ENCODE measurements at regions not wholly inside any gene's neighbourhood (a gene's known extent, or its start where the extent isn't known, plus 50 kb on each side); places are given as distances from the start of the nearest gene placed in this dataset.
A peak's percentile ranks its signal among the peaks of the same experiment; 100 is the strongest.

- intact Hi-C loops (cut with DNase I), result no loop called here
- TF ChIP-seq CTCF (IDR thresholded peaks at IDR 0.05) (no peak), POLR2A (IDR thresholded peaks at IDR 0.05) (no peak), POLR2AphosphoS5 (IDR thresholded peaks at IDR 0.05; ENCODE audit: insufficient read depth in 1 of 2, low read depth in 1 of 2) (no peak)
- H3K27me3 ChIP-seq, result no peaks in the 10 kb centered on the region
- no peaks in the 10 kb centered on the region for H3K4me1 ChIP-seq
- no peaks in the 10 kb centered on the region for H3K36me3 ChIP-seq
- H3K4me3 ChIP-seq, result no peak overlapping the region
- no peaks in the 10 kb centered on the region for H3K9me3 ChIP-seq
- DNase-seq (ENCODE audit: extremely low spot score in 2 of 2), result no peak
- H3K27ac ChIP-seq, result no peak overlapping the region
Observed at GRCh38 chr3:40605960-40606359, 81.2 kb downstream of the ZNF621 start.

GRCh38 chr3:40608091-40608490, 83.3 kb downstream of the ZNF621 start:
- Histone ChIP-seq H3K36me3 (no peaks in the 10 kb centered on the region), H3K27me3 (no peaks in the 10 kb centered on the region), H3K4me3 (no peak overlapping the region), H3K9me3 (no peaks in the 10 kb centered on the region), H3K4me1 (no peaks in the 10 kb centered on the region), H3K27ac (no peak overlapping the region)
- no peak for DNase-seq (ENCODE audit: extremely low spot score in 2 of 2)
- intact Hi-C loops (cut with DNase I), result no loop called here
- no peak for TF ChIP-seq POLR2A (IDR thresholded peaks at IDR 0.05)
- no peak for TF ChIP-seq POLR2AphosphoS5 (IDR thresholded peaks at IDR 0.05; ENCODE audit: insufficient read depth in 1 of 2, low read depth in 1 of 2)
- no peak for TF ChIP-seq CTCF (IDR thresholded peaks at IDR 0.05)

- Histone ChIP-seq H3K27ac (no peak overlapping the region), H3K36me3 (no peaks in the 10 kb centered on the region), H3K4me3 (no peak overlapping the region), H3K4me1 (no peaks in the 10 kb centered on the region), H3K27me3 (no peaks in the 10 kb centered on the region), H3K9me3 (no peaks in the 10 kb centered on the region)
- no peak for TF ChIP-seq POLR2AphosphoS5 (IDR thresholded peaks at IDR 0.05; ENCODE audit: insufficient read depth in 1 of 2, low read depth in 1 of 2)
- TF ChIP-seq POLR2A (IDR thresholded peaks at IDR 0.05), result no peak
- TF ChIP-seq CTCF (IDR thresholded peaks at IDR 0.05), result no peak
- intact Hi-C loops (cut with DNase I), result no loop called here
- DNase-seq (ENCODE audit: extremely low spot score in 2 of 2), result peak in 1 of 2 donors; percentile 52
Observed at GRCh38 chr3:40613306-40613705, 88.5 kb downstream of the ZNF621 start.

GRCh38 chr3:40615110-40615915, 90.6 kb downstream of the ZNF621 start:
- Histone ChIP-seq H3K4me3 (no peak overlapping the region), H3K4me1 (no peaks in the 10 kb centered on the region), H3K9me3 (no peaks in the 10 kb centered on the region), H3K27me3 (no peaks in the 10 kb centered on the region), H3K27ac (no peak overlapping the region), H3K36me3 (no peaks in the 10 kb centered on the region)
- no peak for TF ChIP-seq CTCF (IDR thresholded peaks at IDR 0.05)
- no peak for TF ChIP-seq POLR2A (IDR thresholded peaks at IDR 0.05)
- no peak for TF ChIP-seq POLR2AphosphoS5 (IDR thresholded peaks at IDR 0.05; ENCODE audit: insufficient read depth in 1 of 2, low read depth in 1 of 2)
- DNase-seq (ENCODE audit: extremely low spot score in 2 of 2), result peak in 1 of 2 donors; percentile 72
- intact Hi-C loops (cut with DNase I), result no loop called here
